GM19238 (cell line): ENCODE measurements at regions not wholly inside any gene's neighbourhood (a gene's known extent, or its start where the extent isn't known, plus 50 kb on each side); places are given as distances from the start of the nearest gene placed in this dataset.

Source experiments
- DNase-seq: peaks from one replicate; pipeline ENCODE4 v3.0.0; 2011; ENCODE audit warnings: low spot score; ENCODE audit not compliant: insufficient read length

- no peak for DNase-seq
These were observed 329.1 kb upstream of the PKDCC start for GRCh38 chr2:41718705-41719104.

- no peak for DNase-seq
These were observed 328.1 kb upstream of the PKDCC start for GRCh38 chr2:41719756-41720155.

DNA sequence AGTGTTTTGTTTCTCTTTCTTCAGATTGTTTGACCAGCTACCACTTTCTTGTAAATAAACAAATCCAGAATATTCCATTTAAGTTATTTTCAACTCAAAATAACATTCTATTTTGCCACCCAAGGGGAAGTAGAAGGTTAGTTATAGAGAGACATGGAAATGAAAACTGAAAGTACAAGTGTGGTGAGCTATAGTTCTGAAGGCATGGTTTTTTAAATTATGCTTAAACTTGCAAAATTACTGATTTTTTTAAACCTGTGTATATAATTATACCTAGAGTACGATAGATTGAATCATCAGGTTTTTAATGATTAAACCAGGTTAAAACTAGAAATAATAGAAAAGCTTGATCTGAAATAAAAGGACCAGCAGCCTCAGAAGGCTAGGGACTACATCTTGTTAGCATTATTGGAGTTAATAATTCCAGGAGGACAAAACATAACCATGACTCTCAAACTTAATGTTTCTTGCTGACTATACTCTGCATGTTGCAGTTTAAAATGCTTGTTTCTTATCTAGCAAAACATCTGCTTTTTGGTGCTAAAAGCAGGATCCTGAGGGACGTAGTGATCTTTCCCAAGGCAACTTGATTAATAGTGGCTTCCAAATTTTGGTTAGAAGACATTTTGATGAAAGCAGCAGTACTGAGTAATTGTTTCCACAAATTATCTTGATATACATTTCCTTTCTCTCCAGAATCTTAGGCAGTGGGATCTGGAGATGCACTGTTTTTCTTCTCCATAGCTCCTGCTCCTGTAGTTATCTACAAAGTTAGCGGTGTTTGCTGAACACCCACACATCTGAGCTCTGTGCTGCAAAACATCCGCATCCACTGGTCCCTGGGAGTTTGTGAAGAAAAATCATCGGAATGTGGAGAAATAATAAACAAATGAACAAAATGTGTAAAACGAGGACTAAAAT is 327.2 kb upstream of the PKDCC start:
- DNase-seq = no peak

DNA sequence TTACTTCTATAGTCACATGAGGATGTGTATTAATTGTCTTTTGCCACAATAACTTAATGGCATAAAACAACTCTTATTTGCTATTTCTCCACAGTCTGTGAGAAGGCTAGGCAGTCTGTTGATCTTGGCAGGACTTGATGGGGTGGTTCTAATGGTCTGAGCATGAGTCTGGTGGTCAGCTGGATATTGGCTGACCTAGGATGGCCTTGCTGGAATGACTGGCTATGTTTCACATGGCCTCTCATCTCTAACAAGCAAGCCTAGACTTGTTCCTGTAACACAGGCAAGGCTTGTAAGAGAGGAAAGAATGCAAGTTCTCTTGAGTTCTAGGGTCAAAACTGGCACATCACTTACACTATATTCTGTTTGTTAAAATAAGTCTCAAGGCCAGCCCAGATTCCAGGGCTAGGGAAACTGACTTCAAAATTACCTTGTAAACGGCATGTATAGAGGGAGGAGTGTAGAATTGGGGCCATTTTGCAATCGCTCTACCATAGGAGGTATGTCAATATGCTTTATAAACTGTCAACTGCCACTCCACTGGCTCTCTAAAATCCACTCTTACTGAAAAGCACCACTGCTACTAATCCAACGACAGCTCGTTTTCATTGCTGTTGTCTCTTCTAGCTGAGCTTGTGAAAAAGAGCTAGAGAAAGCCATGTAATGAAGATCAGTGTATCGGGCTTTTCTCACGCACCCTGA is 325.0 kb upstream of the PKDCC start:
- no peak for DNase-seq

- no peak for DNase-seq
These were observed 324.3 kb upstream of the PKDCC start for GRCh38 chr2:41723526-41723925.

DNA sequence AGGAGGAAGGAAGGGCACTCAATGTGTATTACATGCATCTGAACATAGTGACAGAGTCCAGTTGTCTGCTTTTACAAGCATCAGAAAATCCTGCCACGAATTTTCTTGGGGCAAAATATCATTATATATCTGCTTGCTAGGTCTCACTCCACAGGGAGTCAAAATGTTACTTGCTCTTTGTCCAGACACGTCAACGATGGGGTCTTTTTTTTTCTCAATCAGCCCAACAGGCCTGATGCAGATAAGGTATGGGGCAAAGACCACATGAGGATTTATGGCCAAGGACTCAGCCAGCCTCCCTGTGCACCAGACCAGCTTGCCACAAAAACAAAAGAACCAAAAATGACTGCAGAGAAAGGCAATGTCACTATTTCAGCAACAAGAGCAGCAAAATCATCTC is 323.4 kb upstream of the PKDCC start:
- DNase-seq = no peak

DNA sequence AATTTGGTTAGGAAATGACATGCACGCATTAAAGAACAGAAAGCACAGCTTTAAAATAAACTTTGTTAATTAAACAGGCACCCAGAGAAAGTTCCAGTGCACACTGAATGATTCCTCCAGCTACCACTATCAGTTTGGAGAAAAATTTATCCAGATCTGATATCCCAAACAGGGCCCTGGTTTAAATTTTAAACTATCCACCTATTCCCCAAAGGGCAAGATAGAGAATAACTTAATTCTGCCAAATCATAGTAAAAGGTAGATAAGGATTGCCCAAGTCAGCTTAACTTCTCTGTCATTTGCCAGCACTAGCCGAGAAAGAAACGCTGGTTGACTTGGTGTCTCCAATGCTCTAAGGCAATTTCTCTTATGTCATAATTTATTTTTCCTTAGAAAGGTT is 321.9 kb upstream of the PKDCC start:
- no peak for DNase-seq

DNA sequence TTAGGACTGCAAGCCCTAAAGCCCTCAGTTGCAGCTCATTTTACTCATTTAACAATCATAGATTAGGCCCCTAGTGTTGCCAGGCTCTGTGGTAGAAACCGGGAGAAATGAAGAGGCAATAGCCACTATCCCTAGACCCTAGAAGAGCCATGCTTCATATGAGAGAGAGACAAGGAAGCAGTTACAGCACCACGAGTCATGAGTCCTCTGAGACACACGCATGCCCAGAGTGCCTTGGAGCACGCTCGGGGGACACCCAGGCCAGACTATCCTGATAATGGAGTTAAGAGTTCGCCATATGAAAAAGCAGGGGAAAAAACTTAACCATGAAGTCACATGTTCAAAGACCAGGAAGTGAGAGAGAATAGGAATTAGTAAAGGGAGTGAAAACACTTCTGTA is 321.5 kb upstream of the PKDCC start:
- DNase-seq = no peak

GRCh38 chr2:41727152-41727551 is 320.7 kb upstream of the PKDCC start:
- DNase-seq = no peak

GRCh38 chr2:41727711-41728110 is 320.1 kb upstream of the PKDCC start:
- no peak for DNase-seq

DNA sequence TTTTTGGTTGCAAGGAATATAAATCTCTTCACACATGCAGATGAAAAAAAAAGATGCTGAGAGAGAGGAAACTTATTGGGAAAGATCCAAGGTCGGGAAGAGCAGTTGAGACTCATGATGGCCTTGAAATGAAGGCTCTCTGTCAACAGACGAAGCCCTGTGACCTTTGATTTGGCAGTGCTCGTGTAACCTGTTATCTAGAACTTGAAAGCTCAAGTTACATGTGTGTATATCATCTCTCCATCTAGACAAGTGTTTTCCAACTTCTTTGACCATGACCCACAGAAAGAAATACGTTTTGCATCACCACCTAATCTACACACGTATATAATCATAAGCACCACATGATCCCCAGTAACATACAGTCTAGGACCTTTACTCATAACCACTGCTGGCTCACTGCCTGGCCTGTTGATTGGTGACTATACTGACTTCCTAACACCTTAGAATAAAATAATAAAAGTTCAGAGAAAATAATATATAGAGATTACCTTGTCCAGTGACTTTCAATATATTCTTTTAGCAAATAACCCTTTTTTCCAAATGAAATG is 319.0 kb upstream of the PKDCC start:
- DNase-seq = no peak

DNA sequence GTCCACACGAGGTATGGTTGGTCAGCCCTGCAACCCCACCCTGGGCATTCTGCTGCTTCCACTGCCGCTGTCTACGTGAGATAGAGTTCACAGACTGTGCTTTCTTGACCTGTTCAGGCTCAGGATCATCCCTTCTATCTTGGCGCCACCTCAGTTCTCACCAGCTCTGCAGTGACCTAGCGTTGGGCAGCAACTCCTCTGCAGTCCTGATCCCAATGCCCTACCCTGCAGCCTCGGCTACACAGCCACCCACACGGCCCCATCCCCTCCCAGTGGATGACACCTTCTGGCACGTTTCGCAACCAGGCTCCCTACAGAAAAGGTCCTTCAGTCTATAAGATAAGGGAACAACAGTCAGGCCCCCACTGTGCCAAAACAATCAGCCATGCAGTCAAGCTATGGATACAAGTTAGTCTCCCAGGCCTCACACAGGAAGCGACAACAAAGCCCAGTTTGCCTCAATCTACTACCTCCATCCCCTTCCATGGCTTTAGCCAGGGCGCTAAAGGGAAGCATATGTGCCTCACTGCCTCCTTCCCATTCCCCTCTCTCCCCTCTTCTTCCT is 317.9 kb upstream of the PKDCC start:
- DNase-seq = no peak

- no peak for DNase-seq
These were observed 312.8 kb upstream of the PKDCC start for GRCh38 chr2:41735006-41735405.

- no peak for DNase-seq
These were observed 312.3 kb upstream of the PKDCC start for GRCh38 chr2:41735476-41735875.

DNA sequence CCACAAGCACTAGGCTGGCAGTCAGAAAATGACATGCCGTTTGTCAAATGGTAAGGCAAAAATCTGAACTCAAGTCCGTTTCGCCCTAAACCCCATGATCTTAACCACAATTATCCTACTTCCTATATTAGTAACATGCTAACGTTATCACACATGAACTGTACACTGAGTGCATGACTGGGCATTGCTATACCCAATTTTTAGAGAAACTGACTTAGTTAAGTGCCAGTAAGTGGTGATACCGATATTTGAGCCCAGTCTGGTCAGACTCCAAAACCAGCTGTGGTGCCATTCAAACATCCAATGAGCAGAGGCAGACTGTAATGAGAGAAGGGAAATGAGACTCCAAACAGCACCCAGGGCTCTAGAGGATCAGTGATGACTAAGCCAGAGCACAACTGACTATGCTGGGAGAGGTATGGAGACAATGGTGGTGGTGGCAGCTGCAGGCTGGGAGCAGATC is 311.7 kb upstream of the PKDCC start:
- no peak for DNase-seq

GRCh38 chr2:41736586-41736985 is 311.2 kb upstream of the PKDCC start:
- no peak for DNase-seq

DNA sequence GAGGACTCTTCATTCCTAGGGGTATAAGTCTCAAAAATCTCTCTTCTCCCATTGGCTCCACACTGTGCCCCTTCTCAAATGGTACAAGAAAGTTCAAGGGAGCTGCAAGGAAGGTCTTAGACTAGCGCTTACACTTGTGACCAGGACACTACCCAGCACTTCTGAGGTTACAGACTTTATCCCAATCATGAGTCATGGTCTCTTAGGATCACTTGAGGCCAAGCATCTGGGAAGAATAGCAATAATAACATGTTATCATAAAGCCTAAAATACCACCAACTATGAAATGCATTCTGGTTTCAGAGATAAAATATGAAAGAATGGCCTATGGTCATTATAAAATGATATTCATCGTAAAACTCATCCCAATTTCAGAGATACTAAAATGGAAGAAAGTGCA is 309.9 kb upstream of the PKDCC start:
- no peak for DNase-seq

GRCh38 chr2:41741951-41742595 is 305.7 kb upstream of the PKDCC start:
- DNase-seq = no peak

- DNase-seq = no peak
These were observed 304.5 kb upstream of the PKDCC start for GRCh38 chr2:41743324-41743723.

DNA sequence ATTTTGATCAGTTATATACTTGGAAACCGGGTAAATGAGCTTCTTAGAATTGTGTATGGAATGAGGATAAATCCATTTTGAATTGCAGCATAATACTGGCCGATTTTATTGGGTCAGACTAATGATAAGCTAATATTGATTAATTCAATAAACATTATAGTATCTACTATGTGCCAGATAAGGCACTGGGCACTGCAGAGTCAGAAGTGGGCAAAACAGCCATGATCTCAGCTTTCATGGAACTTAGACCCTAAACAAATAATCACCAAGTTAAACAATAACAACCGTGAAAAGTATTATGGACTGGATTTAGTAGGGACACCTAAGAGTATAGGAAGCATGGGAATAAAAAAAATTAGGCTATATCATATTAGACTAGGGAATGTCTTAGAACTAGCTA is 297.0 kb upstream of the PKDCC start:
- DNase-seq = no peak

DNA sequence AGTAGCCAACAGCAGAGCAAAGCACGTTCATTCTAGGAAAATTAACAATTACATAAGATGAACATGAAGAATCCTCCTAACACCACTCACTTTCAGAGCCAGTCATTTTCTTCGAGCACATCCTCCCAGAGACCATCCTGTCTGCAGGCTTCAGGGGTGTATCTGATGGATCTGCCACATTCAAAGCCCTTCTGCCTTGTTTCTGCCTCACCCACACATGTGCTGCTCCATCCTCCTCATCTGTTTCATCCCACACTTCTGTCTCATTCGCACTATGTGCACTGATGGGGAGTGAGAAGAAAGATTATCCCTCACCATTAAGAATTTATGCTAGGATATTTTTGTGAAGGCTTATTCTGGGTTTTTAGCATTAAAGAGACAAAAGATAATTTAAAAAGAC is 287.9 kb upstream of the PKDCC start:
- DNase-seq = no peak

DNA sequence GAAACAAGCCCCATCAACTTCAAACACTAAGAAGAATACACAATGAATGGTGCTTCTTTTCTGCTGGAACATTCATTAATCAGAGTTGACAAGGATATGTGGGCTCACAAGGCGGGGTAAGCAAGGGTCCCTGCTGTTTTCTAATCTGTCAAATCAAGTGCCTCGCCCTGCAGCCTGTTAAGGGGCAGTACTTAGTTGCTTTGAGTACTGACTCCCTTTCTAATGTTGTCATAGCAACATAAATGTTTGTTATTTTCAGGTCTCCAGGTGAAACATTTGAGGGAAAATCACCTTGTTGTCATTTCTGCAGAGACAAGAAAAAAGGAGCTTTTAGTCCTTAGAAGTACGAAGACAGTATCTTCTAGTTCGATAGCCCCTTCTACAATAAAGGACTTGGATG is 284.7 kb upstream of the PKDCC start:
- no peak for DNase-seq
